ENCODE measurements at regions not wholly inside any gene's neighbourhood (a gene's known extent, or its start where the extent isn't known, plus 50 kb on each side); places are given as distances from the start of the nearest gene placed in this dataset.

GRCh38 chr7:52980129-52980528 lies 55.3 kb upstream of the POM121L12 start:
- DNase-seq (no peak), ATAC-seq (no peak)
- H3K36me3 ChIP-seq, result no peaks in the 10 kb centered on the region
- H3K27ac ChIP-seq, result no peak overlapping the region
- intact Hi-C loops (cut with DNase I), result no loop called here
- H3K4me3 ChIP-seq, result no peak overlapping the region
- H3K4me1 ChIP-seq, result no peaks in the 10 kb centered on the region
- H3K27me3 ChIP-seq, result no peaks in the 10 kb centered on the region
- H3K9me3 ChIP-seq, result peaks cover 0 to 19% (median 11%) of the 10 kb centered on the region in 11 donors
- TF ChIP-seq, protein P1, sequence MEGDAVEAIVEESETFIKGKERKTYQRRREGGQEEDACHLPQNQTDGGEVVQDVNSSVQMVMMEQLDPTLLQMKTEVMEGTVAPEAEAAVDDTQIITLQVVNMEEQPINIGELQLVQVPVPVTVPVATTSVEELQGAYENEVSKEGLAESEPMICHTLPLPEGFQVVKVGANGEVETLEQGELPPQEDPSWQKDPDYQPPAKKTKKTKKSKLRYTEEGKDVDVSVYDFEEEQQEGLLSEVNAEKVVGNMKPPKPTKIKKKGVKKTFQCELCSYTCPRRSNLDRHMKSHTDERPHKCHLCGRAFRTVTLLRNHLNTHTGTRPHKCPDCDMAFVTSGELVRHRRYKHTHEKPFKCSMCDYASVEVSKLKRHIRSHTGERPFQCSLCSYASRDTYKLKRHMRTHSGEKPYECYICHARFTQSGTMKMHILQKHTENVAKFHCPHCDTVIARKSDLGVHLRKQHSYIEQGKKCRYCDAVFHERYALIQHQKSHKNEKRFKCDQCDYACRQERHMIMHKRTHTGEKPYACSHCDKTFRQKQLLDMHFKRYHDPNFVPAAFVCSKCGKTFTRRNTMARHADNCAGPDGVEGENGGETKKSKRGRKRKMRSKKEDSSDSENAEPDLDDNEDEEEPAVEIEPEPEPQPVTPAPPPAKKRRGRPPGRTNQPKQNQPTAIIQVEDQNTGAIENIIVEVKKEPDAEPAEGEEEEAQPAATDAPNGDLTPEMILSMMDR (IDR thresholded peaks at IDR 0.05), result no peak

DNA sequence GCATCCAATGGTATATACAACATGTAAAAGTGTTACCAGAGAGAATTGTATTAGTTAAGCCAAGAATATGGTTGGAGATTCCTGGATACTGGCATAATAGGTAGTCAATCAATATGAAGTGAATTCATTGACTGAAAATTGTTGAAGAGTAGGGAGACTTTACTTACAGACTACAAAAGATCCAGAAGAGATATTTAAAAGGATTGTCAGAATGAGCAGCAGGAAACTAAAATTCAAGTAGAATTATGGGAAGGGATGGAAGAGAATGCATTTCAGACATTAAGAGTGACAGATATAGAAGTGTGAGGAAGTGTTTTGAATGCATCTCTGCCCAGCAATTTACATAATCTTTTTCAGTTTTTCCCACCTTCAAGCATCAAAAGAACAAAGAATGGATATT lies 62.3 kb upstream of the POM121L12 start:
- no peak overlapping the region for H3K4me3 ChIP-seq
- intact Hi-C loops (cut with DNase I), result no loop called here
- TF ChIP-seq, protein P1 (IDR thresholded peaks at IDR 0.05), result no peak

GRCh38 chr7:52962402-52963076 lies 72.9 kb upstream of the POM121L12 start:
- TF ChIP-seq, protein P1 (IDR thresholded peaks at IDR 0.05), result no peak
- peak overlapping the region in 2 of 10 donors; percentile 7 to 9 for H3K27ac ChIP-seq
- ATAC-seq, result peak in 5 of 8 donors; percentile 37 to 64 (median 57)
- peaks cover 0 to 10% (median 0%) of the 10 kb centered on the region in 9 donors for H3K4me1 ChIP-seq
- no peak for DNase-seq
- no peaks in the 10 kb centered on the region for H3K36me3 ChIP-seq
- intact Hi-C loops (cut with DNase I), result no loop called here
- no peak overlapping the region for H3K4me3 ChIP-seq
- H3K27me3 ChIP-seq, result no peaks in the 10 kb centered on the region
- peaks cover 0 to 14% (median 0%) of the 10 kb centered on the region in 11 donors for H3K9me3 ChIP-seq
- 58 to 75% methylated on average over 7 of the region's 7 CpGs for WGBS, 2 donors

More for the DNA sequence above, 62.3 kb upstream of the POM121L12 start:
- DNase-seq (no peak), ATAC-seq (no peak)
- no peaks in the 10 kb centered on the region for H3K9me3 ChIP-seq
- H3K36me3 ChIP-seq, result no peaks in the 10 kb centered on the region
- H3K4me1 ChIP-seq, result no peaks in the 10 kb centered on the region
- H3K27me3 ChIP-seq, result no peaks in the 10 kb centered on the region
- no peak overlapping the region for H3K27ac ChIP-seq

DNA sequence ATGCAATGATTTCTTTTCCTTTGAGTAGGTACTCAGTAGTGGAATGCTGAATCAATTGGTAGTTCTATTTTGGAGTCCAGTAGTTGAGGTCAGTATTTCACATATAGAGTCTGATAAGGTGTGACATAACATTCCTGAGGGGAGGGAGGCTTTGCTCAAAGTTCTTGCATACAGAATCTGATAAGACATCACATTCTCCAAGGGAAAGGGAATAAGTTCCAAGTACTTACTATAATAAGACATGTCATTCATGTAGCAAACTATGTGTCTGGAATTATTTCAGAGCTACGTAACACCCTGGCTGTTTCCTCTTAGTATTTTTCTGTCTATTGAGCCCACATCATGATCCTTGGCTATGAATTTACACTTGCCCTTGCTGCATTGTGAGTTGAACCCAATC lies 74.3 kb upstream of the POM121L12 start:
- Histone ChIP-seq H3K4me1 (peaks cover 0 to 10% (median 0%) of the 10 kb centered on the region in 9 donors), H3K27me3 (no peaks in the 10 kb centered on the region), H3K9me3 (peaks cover 0 to 9% (median 0%) of the 10 kb centered on the region in 11 donors), H3K27ac (peak overlapping the region in 1 of 10 donors; percentile 9), H3K4me3 (no peak overlapping the region), H3K36me3 (no peaks in the 10 kb centered on the region)
- DNase-seq, result no peak
- TF ChIP-seq, protein P1 (IDR thresholded peaks at IDR 0.05), result no peak
- ATAC-seq, result peak in 5 of 8 donors; percentile 18 to 80 (median 59)
- 21 to 35% methylated on average over 1 of the region's 1 CpG for WGBS, 2 donors
- intact Hi-C loops (cut with DNase I), result no loop called here

Measured in heart right ventricle (tissue), 16 donors.